Ascending aorta (tissue), 2 donors: ENCODE measurements at regions not wholly inside any gene's neighbourhood (a gene's known extent, or its start where the extent isn't known, plus 50 kb on each side); places are given as distances from the start of the nearest gene placed in this dataset.

Source experiments
- DNase-seq, 2 donors: peaks; one replicate each; pipeline ENCODE4 v3.0.0-alpha.2; 2019; ENCODE audit warnings: low spot score in 2 of 2
- H3K27ac ChIP-seq, 2 donors: fragments of 200-600 bp; sonication (generic); one replicate each; pipeline ENCODE4 v1.5.1; 2016 to 2017; ENCODE audit warnings: mild to moderate bottlenecking in 1 of 2
- H3K27me3 ChIP-seq: fragments of 200-600 bp; sonication (generic); one replicate; pipeline ENCODE4 v1.5.1; 2017
- H3K36me3 ChIP-seq, 2 donors: fragments of 200-600 bp; sonication (generic); one replicate each; pipeline ENCODE4 v1.5.1; 2016
- H3K4me1 ChIP-seq, 2 donors: fragments of 200-600 bp; sonication (generic); one replicate each; pipeline ENCODE4 v1.5.1; 2016 to 2017; ENCODE audit warnings: mild to moderate bottlenecking in 1 of 2
- H3K4me3 ChIP-seq, 2 donors: fragments of 200-600 bp; sonication (generic); one replicate each; pipeline ENCODE4 v1.5.1; 2016 to 2017; ENCODE audit warnings: mild to moderate bottlenecking in 1 of 2
- H3K9me3 ChIP-seq, 2 donors: fragments of 200-600 bp; sonication (generic); one replicate each; pipeline ENCODE4 v1.5.1; 2016
- CTCF ChIP-seq, 3 experiments: fragments of 200-600 bp in 2 of 3; fragments of 450-650 bp in 1 of 3; sonication (generic) in 2 of 3; IDR thresholded peaks; one replicate each; pipeline ENCODE4 v1.5.1; 2016 to 2019; ENCODE audit warnings: antibody characterized with exemption in 3 of 3, mild to moderate bottlenecking in 1 of 3, moderate library complexity in 1 of 3
- intact Hi-C: fragments of 100-400 bp; cut with DNase I; formaldehyde crosslinking; loops from one replicate; pipeline ENCODE4 v1.15.1; 2023

- Histone ChIP-seq H3K27me3 (no peaks in the 10 kb centered on the region), H3K27ac (no peak overlapping the region), H3K9me3 (peaks cover 0 to 6% of the 10 kb centered on the region in 2 donors), H3K4me1 (no peaks in the 10 kb centered on the region), H3K36me3 (no peaks in the 10 kb centered on the region), H3K4me3 (no peak overlapping the region)
- no peak for DNase-seq
- TF ChIP-seq CTCF (IDR thresholded peaks at IDR 0.05) = no peak
- intact Hi-C loops = no loop called here
Measured at GRCh38 chr4:170581322-170581721, 491.6 kb upstream of the AADAT start.

GRCh38 chr4:170580651-170581050 lies 490.9 kb upstream of the AADAT start:
- Histone ChIP-seq H3K9me3 (peaks cover 0 to 6% of the 10 kb centered on the region in 2 donors), H3K36me3 (no peaks in the 10 kb centered on the region), H3K4me3 (no peak overlapping the region), H3K27me3 (no peaks in the 10 kb centered on the region), H3K27ac (no peak overlapping the region), H3K4me1 (no peaks in the 10 kb centered on the region)
- DNase-seq = no peak
- intact Hi-C loops = no loop called here
- no peak for TF ChIP-seq CTCF (IDR thresholded peaks at IDR 0.05)

- DNase-seq = no peak
- H3K4me3 ChIP-seq = no peak overlapping the region
- H3K27ac ChIP-seq = no peak overlapping the region
- no peaks in the 10 kb centered on the region for H3K4me1 ChIP-seq
- no peak for TF ChIP-seq CTCF (IDR thresholded peaks at IDR 0.05)
- H3K27me3 ChIP-seq = no peaks in the 10 kb centered on the region
- no peaks in the 10 kb centered on the region for H3K36me3 ChIP-seq
- no peaks in the 10 kb centered on the region for H3K9me3 ChIP-seq
- intact Hi-C loops = no loop called here
Measured at GRCh38 chr4:170538821-170539473, 449.2 kb upstream of the AADAT start.

DNA sequence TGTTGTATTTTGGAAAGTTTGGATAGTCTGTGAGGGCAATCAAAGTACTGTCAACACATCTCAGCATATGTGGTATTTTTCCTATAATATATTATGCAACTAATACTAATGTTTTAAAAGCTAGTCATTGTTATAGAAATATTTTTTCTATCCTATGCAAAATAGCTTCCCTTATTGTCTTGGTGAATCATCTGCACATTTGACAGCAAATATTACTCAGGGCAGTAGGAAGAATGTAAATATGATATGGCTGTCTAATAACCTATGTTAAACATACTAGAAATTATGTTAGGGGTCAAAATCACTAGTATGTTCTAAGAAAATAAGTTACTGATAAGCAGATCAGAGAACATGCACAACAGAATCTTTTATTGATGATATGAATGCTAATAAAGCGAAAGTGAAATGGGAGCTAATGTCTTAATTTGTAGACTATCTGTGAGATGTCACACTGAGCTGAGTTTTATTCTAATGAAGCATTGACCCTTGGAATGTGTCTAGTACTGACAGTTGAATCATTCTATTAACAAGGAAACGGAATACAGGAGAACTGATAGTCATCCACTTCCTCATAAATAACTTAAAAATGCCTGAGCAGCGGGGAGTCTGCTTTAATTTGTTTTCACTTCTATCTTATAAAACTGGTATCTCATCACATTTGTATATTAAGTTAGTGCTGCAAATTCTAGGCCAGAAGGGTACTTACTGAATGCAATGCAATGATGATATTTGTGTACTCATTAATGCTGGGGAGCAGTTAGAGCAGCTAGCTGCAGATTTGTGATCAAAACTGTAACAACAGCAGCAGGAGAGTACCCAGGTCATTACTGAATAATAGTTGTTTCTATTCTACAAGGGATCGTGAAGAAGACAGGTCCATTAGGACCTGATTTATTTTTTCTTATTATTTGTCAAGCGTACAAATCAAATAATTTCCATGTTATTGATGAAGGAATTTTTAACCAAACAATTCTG lies 440.3 kb upstream of the AADAT start:
- no peak overlapping the region for H3K27ac ChIP-seq
- H3K27me3 ChIP-seq = no peaks in the 10 kb centered on the region
- intact Hi-C loops = no loop called here
- no peaks in the 10 kb centered on the region for H3K9me3 ChIP-seq
- no peak for TF ChIP-seq CTCF (IDR thresholded peaks at IDR 0.05)
- no peak for DNase-seq
- no peak overlapping the region for H3K4me3 ChIP-seq
- H3K36me3 ChIP-seq = no peaks in the 10 kb centered on the region
- peaks cover 0 to 4% of the 10 kb centered on the region in 2 donors for H3K4me1 ChIP-seq

DNA sequence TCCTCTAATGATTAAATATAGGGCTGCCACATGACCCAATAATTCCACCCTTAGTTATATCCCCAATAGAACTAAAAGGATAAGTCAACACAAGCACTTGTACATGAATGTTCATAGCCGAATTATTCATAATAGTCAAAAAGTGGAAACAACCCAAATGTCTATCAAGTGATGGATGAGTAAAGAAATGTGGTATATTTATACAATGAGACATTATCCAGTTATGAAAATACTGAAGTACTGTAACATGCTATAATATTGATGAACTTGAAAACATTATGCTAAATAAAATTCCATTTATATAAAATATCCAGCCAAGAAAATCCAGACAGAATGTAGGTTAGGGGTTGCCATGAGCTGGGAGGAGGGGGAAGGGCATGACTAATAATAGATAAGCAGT lies 436.7 kb upstream of the AADAT start:
- Histone ChIP-seq H3K27ac (no peak overlapping the region), H3K27me3 (no peaks in the 10 kb centered on the region), H3K4me3 (no peak overlapping the region), H3K4me1 (peaks cover 0 to 4% of the 10 kb centered on the region in 2 donors), H3K36me3 (no peaks in the 10 kb centered on the region), H3K9me3 (no peaks in the 10 kb centered on the region)
- no peak for TF ChIP-seq CTCF (IDR thresholded peaks at IDR 0.05)
- intact Hi-C loops = no loop called here
- DNase-seq = no peak
